ENCODE measurements at regions not wholly inside any gene's neighbourhood (a gene's known extent, or its start where the extent isn't known, plus 50 kb on each side); places are given as distances from the start of the nearest gene placed in this dataset.

DNA sequence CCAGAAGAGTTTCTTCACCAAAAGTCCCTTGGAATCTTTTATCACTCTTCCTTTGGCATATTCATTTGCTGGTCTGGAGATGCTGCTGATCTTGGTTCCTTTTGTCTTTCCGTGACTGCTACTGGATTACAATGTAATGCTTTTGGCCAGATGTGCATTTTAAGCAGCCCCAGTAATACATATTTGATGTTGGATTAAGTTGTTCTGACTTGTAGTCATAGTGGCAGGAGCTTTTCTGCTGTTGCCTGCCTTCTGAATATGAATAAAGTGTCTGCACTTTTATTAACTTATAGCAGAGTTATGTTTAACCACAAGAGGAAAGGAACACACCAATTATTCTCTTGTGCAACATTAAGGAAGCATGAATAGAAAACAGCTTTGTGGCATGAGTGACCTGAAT lies 360.0 kb upstream of the DDI1 start:
- TF ChIP-seq, protein P1, sequence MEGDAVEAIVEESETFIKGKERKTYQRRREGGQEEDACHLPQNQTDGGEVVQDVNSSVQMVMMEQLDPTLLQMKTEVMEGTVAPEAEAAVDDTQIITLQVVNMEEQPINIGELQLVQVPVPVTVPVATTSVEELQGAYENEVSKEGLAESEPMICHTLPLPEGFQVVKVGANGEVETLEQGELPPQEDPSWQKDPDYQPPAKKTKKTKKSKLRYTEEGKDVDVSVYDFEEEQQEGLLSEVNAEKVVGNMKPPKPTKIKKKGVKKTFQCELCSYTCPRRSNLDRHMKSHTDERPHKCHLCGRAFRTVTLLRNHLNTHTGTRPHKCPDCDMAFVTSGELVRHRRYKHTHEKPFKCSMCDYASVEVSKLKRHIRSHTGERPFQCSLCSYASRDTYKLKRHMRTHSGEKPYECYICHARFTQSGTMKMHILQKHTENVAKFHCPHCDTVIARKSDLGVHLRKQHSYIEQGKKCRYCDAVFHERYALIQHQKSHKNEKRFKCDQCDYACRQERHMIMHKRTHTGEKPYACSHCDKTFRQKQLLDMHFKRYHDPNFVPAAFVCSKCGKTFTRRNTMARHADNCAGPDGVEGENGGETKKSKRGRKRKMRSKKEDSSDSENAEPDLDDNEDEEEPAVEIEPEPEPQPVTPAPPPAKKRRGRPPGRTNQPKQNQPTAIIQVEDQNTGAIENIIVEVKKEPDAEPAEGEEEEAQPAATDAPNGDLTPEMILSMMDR (tag by site-specific recombination; IDR thresholded peaks at IDR 0.05) = no peak
- no peak for TF ChIP-seq ZNF155 (tag by site-specific recombination; IDR thresholded peaks at IDR 0.05)

All from HEK293 (cell line).